HEK293 (cell line): ENCODE measurements at regions not wholly inside any gene's neighbourhood (a gene's known extent, or its start where the extent isn't known, plus 50 kb on each side); places are given as distances from the start of the nearest gene placed in this dataset.

Experiments
- CTCF ChIP-seq: fragments of 450-650 bp; formaldehyde crosslinking; IDR thresholded peaks from 2 replicates; pipeline ENCODE4 v1.5.1; 2016; ENCODE audit warnings: missing biosample characterization, missing genetic modification characterization
- KLF1 ChIP-seq: fragments of 450-650 bp; formaldehyde crosslinking; IDR thresholded peaks from 2 replicates; pipeline ENCODE4 v1.5.1; 2016; ENCODE audit warnings: missing biosample characterization, missing genetic modification characterization
- TCF7L2 ChIP-seq: IDR thresholded peaks from 2 replicates; pipeline ENCODE4 v1.6.1; 2011; ENCODE audit warnings: low read depth, mild to moderate bottlenecking, inconsistent platforms, low read length, moderate library complexity, borderline replicate concordance
- ZNF274 ChIP-seq, 2 experiments: fragments of 200-500 bp in 1 of 2; fragments of 450-650 bp in 1 of 2; sonication (Bioruptor generic) in 1 of 2; formaldehyde crosslinking in 1 of 2; IDR thresholded peaks; 2 replicates each; pipeline versions ENCODE4 v1.5.1 to v1.6.1; 2014 to 2016; ENCODE audit warnings: borderline replicate concordance in 1 of 2, inconsistent platforms in 1 of 2, low read length in 1 of 2, missing biosample characterization in 1 of 2, missing genetic modification characterization in 1 of 2

GRCh38 chr2:173458991-173459780, 104.5 kb downstream of the CDCA7 start:
- no peak for TF ChIP-seq KLF1 (tag by site-specific recombination)
- no peak for TF ChIP-seq CTCF
- TF ChIP-seq ZNF274 (IDR thresholded peaks at IDR 0.05; ENCODE audit: low read length), result no peak
- no peak for TF ChIP-seq ZNF274 (tag by site-specific recombination; IDR thresholded peaks at IDR 0.05; ENCODE audit: borderline replicate concordance)
- TF ChIP-seq TCF7L2, result no peak
